GM12865 (cell line): ENCODE measurements at regions not wholly inside any gene's neighbourhood (a gene's known extent, or its start where the extent isn't known, plus 50 kb on each side); places are given as distances from the start of the nearest gene placed in this dataset.
"Not testable (repeated sequence)": the region's sequence is repeated elsewhere in the genome, so short reads cannot be mapped to it uniquely, and the experiment has no call there.

Experiments
- DNase-seq: peaks from one replicate; pipeline ENCODE4 v3.0.0; 2010; ENCODE audit warnings: low read depth
- H3K4me3 ChIP-seq: 2 replicates; pipeline ENCODE4 v1.5.1; 2011; ENCODE audit warnings: mild to moderate bottlenecking, low read depth, low read length, control low read depth
- CTCF ChIP-seq: IDR thresholded peaks from 2 replicates; pipeline ENCODE4 v1.5.1; 2011; ENCODE audit warnings: low read length, control low read depth, low read depth, inconsistent platforms; ENCODE audit not compliant: insufficient read depth; ENCODE audit errors: missing control alignments

GRCh38 chr6:71672876-71673275 is 213.5 kb upstream of the RIMS1 start:
- no peak overlapping the region for H3K4me3 ChIP-seq
- TF ChIP-seq CTCF = no peak
- DNase-seq = no peak

GRCh38 chr6:71675386-71675785 is 211.0 kb upstream of the RIMS1 start:
- H3K4me3 ChIP-seq = no peak overlapping the region
- no peak for DNase-seq
- TF ChIP-seq CTCF = no peak

DNA sequence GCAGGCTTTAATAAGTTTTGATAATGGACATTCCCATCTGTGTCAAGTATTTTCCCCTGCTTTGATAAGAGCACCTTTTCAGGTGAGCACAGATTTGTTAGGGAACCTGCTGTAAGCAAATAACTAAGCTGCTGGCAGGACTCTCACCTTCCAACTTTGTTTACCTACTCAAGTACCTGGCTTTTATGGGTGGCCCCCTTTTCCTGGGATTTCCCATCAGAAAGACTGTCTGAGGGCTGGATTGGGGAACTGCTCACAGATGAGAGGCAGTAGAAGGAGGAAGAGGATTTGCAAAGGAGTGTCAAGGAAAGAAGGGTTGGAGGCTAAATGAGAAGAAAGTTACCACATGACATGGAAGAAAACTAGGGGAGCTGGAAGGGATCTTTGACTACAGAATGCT is 210.1 kb upstream of the RIMS1 start:
- DNase-seq = no peak
- no peak for TF ChIP-seq CTCF
- no peak overlapping the region for H3K4me3 ChIP-seq

GRCh38 chr6:71678091-71678490 is 208.3 kb upstream of the RIMS1 start:
- no peak for DNase-seq
- TF ChIP-seq CTCF = no peak
- H3K4me3 ChIP-seq = no peak overlapping the region

DNA sequence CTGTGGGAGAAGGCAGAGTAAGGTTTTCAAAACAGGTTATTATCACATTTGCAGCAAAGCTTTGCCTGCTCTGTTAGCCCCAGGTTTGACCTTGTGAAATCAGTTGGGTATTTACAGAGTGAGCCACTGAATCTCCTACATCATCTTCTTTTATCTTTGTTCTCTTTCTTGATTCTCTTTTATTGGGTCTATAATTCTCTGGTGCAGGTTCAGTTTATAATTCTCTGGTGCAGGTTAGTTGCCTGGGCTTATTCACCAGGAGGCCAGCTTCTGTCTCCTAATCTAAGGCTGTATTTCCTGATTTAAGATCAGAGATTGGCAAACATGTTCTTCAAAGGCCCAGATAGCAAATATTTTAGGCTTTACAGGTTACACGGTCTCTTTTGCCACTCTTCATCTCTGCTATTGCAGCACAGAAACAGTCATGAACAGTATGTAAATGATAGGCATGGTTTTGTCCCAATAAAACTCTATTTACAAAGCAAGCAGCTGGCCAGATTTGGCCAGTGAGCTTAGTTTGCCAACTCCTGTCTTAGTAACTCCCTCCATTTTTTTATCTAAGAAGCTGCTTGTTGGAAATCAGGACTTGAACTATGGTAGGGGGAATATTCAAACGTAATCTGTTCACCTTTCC is 205.0 kb upstream of the RIMS1 start:
- no peak overlapping the region for H3K4me3 ChIP-seq
- TF ChIP-seq CTCF = no peak
- no peak for DNase-seq

GRCh38 chr6:71686021-71686677 is 200.2 kb upstream of the RIMS1 start:
- not testable (repeated sequence) for DNase-seq

GRCh38 chr6:71698702-71699101 is 187.6 kb upstream of the RIMS1 start:
- H3K4me3 ChIP-seq = no peak overlapping the region
- no peak for DNase-seq
- TF ChIP-seq CTCF = no peak

More at GRCh38 chr6:71686021-71686677, 200.2 kb upstream of the RIMS1 start:
- not testable (repeated sequence) for H3K4me3 ChIP-seq
